BJ (cell line): ENCODE measurements at regions not wholly inside any gene's neighbourhood (a gene's known extent, or its start where the extent isn't known, plus 50 kb on each side); places are given as distances from the start of the nearest gene placed in this dataset.
"Not testable (repeated sequence)": the region's sequence is repeated elsewhere in the genome, so short reads cannot be mapped to it uniquely, and the experiment has no call there.

Experiments used
- CTCF ChIA-PET: fragments of 350-600 bp; formaldehyde crosslinking; extraction: SDS; loops from one replicate; lab custom pipeline; 2021; ENCODE audit warnings: antibody characterized with exemption, inconsistent platforms; lab: Yijun Ruan, JAX
- POLR2A ChIA-PET: fragments of 300-600 bp; sonication (Branson Sonifier 250); formaldehyde crosslinking; extraction: SDS; loops from one replicate; lab custom pipeline; 2021; ENCODE audit warnings: antibody characterized with exemption; lab: Charles Lee
- DNase-seq: peaks from one replicate; pipeline ENCODE4 v3.0.0-alpha.2; 2011; ENCODE audit warnings: low read depth
- H3K27me3 ChIP-seq: 2 replicates; pipeline ENCODE4 v1.6.0; 2011; ENCODE audit warnings: low read length; ENCODE audit not compliant: control insufficient read depth, insufficient read depth
- H3K36me3 ChIP-seq: 2 replicates; pipeline ENCODE4 v1.5.1; 2011; ENCODE audit warnings: low read length; ENCODE audit not compliant: control insufficient read depth, insufficient read depth
- H3K4me3 ChIP-seq: 2 replicates; pipeline ENCODE4 v1.5.1; 2011; ENCODE audit warnings: low read depth, mild to moderate bottlenecking, control low read depth, low read length
- TF ChIP-seq, protein P1 (sequence below): IDR thresholded peaks from 2 replicates; pipeline ENCODE4 v1.5.1; 2011; ENCODE audit warnings: low read depth, mild to moderate bottlenecking, control low read depth, inconsistent platforms, low read length, moderate library complexity; ENCODE audit not compliant: insufficient read depth

DNA sequence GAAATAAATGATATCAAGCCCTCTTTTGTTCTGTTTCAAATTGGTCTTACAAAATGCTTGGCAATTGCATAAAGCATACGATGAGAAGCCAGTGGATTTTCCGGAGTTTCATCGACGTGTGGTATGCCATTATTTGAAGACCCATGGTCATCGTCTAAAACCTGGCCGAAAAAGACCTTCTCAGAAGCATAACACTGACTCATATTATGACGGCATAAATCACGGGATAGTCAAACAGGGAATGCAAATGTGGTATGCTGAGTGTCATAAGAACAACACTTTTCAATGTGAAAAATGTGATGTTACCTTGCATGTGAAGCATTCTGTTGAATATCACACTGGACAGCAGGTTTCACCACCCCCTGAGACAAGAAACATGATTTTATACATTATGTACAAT is 695.2 kb downstream of the GRXCR1 start:
- Histone ChIP-seq H3K4me3 (no peak overlapping the region), H3K36me3 (no peaks in the 10 kb centered on the region), H3K27me3 (no peaks in the 10 kb centered on the region)
- TF ChIP-seq, protein P1, sequence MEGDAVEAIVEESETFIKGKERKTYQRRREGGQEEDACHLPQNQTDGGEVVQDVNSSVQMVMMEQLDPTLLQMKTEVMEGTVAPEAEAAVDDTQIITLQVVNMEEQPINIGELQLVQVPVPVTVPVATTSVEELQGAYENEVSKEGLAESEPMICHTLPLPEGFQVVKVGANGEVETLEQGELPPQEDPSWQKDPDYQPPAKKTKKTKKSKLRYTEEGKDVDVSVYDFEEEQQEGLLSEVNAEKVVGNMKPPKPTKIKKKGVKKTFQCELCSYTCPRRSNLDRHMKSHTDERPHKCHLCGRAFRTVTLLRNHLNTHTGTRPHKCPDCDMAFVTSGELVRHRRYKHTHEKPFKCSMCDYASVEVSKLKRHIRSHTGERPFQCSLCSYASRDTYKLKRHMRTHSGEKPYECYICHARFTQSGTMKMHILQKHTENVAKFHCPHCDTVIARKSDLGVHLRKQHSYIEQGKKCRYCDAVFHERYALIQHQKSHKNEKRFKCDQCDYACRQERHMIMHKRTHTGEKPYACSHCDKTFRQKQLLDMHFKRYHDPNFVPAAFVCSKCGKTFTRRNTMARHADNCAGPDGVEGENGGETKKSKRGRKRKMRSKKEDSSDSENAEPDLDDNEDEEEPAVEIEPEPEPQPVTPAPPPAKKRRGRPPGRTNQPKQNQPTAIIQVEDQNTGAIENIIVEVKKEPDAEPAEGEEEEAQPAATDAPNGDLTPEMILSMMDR: no peak
- ChIA-PET POLR2A (no interaction called here), CTCF (no interaction called here)
- no peak for DNase-seq

DNA sequence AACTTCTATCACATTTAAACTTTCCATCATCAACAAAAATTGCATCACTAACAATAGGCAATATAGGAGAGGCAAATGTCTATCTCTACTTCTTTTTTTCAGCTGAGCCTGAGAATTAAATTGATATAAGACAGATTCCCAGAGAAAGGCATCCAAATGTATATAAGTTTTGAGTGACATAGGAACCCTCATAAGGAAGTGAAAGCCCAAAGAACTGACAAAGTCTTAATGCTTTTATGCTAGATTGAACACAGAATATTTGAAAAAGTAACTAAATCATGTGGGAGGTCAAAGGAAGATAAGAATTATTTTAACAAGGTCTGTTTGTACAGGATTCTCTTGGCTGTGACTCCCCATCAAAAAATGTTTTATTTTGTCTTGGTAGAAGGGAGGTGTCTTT is 714.9 kb downstream of the GRXCR1 start:
- CTCF ChIA-PET: no interaction called here

DNA sequence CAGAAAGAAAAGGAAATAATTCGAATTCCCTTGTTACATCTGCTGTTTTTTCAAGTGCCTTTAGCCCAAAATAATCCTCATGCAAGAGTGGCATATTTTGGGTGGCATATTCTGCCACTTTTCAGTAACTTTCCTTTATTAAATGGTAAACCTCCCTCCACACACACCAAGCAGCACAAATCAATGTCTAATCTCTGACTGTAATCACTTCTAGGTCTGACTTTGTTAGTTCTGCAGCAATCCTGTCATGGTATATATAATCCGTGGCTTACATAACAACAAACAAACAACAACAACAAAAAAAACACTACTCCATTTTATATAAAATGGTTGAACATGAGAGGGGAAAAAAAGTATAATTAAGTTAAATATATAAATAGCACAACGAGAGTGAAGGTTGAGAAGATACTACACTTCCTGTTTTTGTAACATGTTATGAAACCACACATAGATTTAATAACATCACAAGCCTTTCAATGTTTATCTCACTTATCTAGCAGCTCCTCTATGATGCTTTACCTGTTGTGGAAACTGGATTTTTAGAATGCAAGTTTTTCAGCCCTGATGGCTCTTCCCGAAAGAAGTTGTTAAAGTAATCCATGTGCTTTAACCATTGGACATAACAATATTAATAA is 715.4 kb downstream of the GRXCR1 start:
- CTCF ChIA-PET: no interaction called here
- Histone ChIP-seq H3K4me3 (no peak overlapping the region), H3K27me3 (no peaks in the 10 kb centered on the region), H3K36me3 (no peaks in the 10 kb centered on the region)
- TF ChIP-seq, protein P1: no peak
- POLR2A ChIA-PET: no interaction called here
- DNase-seq: no peak

More for the DNA sequence above, 714.9 kb downstream of the GRXCR1 start:
- TF ChIP-seq, protein P1: no peak
- Histone ChIP-seq H3K4me3 (no peak overlapping the region), H3K27me3 (no peaks in the 10 kb centered on the region), H3K36me3 (no peaks in the 10 kb centered on the region)
- DNase-seq: no peak
- POLR2A ChIA-PET: no interaction called here

DNA sequence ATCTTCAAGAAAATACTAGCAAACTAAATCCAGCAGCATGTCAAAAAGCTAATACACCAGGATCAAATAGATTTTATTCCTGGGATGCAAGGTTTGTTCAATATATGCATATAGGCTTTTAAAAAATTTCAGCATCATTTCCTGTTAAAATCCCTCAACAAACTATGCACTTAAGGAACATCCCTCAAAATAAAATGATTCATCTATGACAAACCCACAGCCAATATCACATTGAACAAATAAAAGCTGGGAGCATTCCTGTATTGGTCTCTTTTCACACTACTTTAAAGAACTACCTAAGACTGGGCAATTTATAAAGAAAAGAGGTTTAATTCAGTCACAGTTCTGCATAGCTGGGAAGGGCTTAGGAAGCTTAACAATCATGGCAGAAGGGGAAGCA is 726.7 kb downstream of the GRXCR1 start:
- ChIA-PET CTCF (no interaction called here), POLR2A (no interaction called here)
- no peaks in the 10 kb centered on the region for H3K27me3 ChIP-seq
- no peaks in the 10 kb centered on the region for H3K36me3 ChIP-seq
- H3K4me3 ChIP-seq: no peak overlapping the region
- no peak for DNase-seq
- TF ChIP-seq, protein P1: no peak

DNA sequence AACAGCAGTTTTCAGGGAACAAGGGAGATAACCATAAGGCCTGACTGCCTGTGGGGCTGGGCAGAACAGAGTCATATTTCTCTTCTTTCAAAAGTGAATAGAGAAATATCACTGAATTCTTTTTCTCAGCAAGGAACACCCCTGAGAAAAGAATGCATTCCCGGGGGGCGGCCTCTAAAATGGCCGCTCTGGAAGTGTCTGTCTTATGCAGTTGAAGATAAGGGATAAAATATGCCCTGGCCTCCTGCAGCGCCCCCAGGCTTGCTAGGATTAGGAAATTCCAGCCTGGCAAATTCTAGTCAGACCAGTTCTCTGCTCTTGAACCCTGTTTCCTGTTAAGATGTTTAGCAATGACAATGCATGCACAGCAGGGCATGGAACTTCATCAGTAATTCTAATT is 745.4 kb downstream of the GRXCR1 start:
- H3K4me3 ChIP-seq, H3K27me3 ChIP-seq, DNase-seq, CTCF ChIA-PET, POLR2A ChIA-PET, H3K36me3 ChIP-seq: not testable (repeated sequence)

DNA sequence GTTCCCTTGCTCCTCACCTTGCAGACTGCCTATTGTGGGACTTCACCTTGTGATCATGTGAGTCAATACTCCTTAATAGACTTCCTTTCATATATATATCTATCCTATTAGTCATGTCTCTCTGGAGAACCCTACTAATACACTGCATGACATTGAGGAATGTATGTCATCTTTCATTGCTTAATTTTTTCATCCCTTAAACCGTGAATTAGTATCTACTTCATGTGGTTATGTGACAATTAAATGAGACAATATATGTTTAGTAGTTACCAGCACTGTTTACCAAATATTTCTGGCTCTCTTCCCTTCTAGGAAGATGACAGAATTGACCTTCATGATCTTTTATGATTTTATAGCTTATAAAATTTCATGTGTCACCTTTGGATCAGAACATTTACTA is 759.5 kb downstream of the GRXCR1 start:
- ChIA-PET CTCF (no interaction called here), POLR2A (no interaction called here)
- TF ChIP-seq, protein P1: no peak
- H3K27me3 ChIP-seq: no peaks in the 10 kb centered on the region
- H3K4me3 ChIP-seq: no peak overlapping the region
- DNase-seq: no peak
- no peaks in the 10 kb centered on the region for H3K36me3 ChIP-seq

DNA sequence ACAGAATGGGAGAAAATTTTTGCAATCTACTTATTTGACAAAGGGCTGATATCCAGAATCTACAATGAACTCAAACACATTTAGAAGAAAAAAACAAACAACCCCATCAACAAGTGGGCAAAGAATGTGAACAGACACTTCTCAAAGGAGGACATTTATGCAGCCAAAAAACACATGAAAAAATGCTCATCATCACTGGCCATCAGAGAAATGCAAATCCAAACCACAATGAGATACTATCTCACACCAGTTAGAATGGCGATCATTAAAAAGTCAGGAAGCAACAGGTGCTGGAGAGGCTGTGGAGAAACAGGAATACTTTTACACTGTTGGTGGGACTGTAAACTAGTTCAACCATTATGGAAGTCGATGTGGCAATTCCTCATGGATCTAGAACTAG is 767.0 kb downstream of the GRXCR1 start:
- H3K4me3 ChIP-seq, DNase-seq, POLR2A ChIA-PET, H3K36me3 ChIP-seq, CTCF ChIA-PET, H3K27me3 ChIP-seq: not testable (repeated sequence)

DNA sequence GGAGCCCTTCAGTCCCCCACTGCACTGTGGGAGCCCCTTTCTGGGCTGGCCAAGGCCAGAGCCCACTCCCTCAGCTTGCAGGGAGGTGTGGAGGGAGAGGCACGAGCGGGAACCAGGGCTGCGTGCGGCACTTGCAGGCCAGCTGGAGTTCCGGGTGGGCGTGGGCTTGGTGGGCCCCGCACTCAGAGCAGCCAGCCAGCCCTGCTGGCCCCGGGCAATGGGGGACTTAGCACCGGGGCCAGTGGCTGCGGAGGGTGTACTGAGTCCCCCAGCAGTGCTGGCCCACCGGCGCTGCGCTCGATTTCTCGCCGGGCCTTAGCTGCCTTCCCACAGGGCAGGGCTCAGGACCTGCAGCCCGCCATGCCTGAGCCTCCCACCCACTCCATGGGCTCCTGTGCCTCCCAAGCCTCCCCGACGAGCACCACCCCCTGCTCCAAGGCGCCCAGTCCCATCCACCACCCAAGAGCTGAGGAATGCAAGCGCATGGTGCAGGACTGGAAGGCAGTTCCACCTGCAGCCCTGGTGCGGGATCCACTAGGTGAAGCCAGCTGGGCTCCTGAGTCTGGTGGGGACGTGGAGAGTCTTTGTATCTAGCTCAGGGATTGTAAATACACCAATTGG is 776.2 kb downstream of the KCTD8 start:
- DNase-seq, H3K36me3 ChIP-seq, H3K27me3 ChIP-seq, POLR2A ChIA-PET, H3K4me3 ChIP-seq, CTCF ChIA-PET: not testable (repeated sequence)
